ENCODE measurements at regions not wholly inside any gene's neighbourhood (a gene's known extent, or its start where the extent isn't known, plus 50 kb on each side); places are given as distances from the start of the nearest gene placed in this dataset.

DNA sequence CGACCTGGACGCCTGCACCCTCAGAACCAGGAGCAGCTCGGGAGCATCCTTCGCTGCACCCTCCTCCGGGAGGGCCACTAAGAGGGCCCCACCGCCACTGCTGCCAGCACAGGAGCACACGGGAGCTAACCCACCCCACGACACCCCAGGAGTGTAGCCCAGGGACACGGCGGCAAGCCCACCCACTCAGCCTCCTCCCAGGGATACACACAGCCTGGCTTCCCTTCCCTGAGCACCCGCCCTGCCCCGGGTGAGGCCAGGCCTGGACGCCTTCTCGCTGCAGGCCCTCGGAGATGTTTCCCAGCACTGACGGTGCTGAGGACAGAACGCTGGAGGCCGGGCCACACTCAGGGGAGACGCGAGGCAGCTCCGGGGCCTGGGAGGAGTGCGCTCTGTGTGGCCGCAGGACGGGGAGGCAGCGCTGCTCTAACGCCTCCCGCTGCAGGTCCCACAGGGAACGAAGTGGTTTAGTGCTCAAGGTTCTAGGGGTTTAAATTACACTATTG, 190.4 kb downstream of the BRD1 start:
- no peak for DNase-seq (ENCODE audit: low read depth)
- TF ChIP-seq, protein P1, sequence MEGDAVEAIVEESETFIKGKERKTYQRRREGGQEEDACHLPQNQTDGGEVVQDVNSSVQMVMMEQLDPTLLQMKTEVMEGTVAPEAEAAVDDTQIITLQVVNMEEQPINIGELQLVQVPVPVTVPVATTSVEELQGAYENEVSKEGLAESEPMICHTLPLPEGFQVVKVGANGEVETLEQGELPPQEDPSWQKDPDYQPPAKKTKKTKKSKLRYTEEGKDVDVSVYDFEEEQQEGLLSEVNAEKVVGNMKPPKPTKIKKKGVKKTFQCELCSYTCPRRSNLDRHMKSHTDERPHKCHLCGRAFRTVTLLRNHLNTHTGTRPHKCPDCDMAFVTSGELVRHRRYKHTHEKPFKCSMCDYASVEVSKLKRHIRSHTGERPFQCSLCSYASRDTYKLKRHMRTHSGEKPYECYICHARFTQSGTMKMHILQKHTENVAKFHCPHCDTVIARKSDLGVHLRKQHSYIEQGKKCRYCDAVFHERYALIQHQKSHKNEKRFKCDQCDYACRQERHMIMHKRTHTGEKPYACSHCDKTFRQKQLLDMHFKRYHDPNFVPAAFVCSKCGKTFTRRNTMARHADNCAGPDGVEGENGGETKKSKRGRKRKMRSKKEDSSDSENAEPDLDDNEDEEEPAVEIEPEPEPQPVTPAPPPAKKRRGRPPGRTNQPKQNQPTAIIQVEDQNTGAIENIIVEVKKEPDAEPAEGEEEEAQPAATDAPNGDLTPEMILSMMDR (IDR thresholded peaks at IDR 0.05; ENCODE audit: insufficient read depth, low read depth, low read length, missing control alignments), result no peak

DNA sequence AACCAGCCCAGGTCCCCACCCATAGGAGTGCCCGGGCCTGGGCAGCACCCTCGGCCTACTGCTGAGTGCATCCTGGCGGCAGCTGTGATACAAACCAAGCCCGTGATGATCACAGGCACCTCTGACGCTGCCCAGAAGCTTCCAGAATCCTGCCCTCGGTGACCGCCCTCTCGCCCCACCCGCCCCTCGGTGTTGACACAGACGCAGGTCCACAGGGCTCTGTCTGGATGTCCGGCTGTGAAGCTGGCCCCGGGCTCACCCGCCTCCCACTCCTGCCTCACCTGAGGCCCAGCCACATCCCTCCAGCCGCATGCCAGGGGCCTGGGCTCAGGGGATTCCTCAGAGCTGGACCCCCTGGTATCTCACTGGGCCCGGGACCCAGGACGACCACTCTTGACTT, 191.0 kb downstream of the BRD1 start:
- H3K4me3 ChIP-seq (ENCODE audit: low read length), result no peak overlapping the region
- no peak for DNase-seq (ENCODE audit: low read depth)
- TF ChIP-seq, protein P1 (IDR thresholded peaks at IDR 0.05; ENCODE audit: insufficient read depth, low read depth, low read length, missing control alignments), result no peak

More for the DNA sequence above, 190.4 kb downstream of the BRD1 start:
- no peak overlapping the region for H3K4me3 ChIP-seq (ENCODE audit: low read length)

DNA sequence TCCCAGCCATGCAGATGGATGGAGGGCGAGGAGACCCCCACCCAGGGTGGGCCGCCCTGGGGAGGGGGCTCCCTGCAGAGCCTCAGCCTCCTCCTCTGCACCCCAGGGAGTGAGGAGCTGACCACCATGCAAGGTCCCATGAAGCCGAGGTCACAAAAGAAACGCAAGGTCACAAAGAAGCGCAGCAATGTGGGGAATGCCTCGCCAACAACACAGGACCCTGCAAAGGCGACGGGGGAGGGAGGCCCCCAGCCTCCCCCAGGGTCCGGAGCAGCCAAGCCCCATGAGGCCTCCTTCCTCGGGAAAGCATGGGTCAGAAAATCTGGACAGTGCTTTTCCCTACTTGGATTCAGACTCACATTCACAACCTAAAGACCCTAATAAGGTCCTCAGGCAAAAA, 191.5 kb downstream of the BRD1 start:
- no peak overlapping the region for H3K4me3 ChIP-seq (ENCODE audit: low read length)
- TF ChIP-seq, protein P1 (IDR thresholded peaks at IDR 0.05; ENCODE audit: insufficient read depth, low read depth, low read length, missing control alignments), result no peak
- no peak for DNase-seq (ENCODE audit: low read depth)

DNA sequence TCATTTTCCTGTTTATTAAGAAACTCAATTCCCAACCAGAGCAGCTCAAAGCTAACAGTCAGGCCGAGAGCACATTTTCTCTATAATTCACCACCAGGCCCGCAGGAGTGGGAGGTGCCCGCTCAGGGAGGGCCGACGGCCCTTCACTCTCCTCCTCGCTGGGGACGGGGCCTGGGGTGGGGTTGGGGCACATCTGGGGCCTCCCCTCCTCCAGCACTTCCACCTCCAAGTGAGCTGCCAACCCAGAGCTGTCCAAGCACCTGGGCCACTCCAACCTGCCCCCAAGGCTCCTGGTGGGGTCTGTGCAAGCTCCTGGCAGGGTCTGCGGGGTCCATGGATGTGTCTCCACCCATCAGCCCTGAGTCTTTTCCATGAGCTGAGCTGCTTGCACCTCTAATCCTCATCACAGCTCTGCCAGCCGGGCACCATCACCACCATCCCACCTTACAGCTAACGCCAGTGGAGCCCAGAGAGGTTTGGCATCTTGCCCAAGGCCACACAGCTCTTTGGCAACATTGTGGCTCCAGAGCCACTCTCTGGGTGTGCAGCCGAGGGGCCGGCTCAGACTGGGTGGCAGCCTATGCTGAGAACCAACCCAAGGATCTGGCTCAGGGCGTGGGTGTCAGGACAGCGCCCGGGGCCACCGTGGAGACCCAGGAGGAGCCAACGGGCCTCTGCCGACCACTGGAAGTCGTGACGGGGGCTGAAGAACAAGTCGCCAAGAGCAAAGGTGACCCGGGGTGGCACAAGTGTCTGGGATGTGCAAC, 193.5 kb downstream of the BRD1 start:
- no peak overlapping the region for H3K4me3 ChIP-seq (ENCODE audit: low read length)
- TF ChIP-seq, protein P1 (IDR thresholded peaks at IDR 0.05; ENCODE audit: insufficient read depth, low read depth, low read length, missing control alignments), result no peak
- no peak for DNase-seq (ENCODE audit: low read depth)

DNA sequence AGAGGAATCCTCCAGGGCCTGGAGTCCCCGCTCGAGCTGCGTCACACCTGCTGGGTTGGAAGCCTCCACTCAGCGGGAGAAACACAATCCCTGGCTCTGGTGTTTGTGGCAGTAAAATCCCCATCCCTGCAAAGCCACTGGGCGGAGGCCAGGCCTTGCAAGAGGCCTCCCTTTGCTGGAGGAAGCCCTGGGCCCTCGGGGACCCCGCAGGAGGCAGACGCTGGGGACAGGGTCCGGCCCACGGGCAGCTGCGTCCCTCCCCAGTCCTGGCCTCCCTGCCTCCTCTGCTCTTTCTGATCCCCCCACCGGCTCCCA, 194.7 kb downstream of the BRD1 start:
- TF ChIP-seq, protein P1 (IDR thresholded peaks at IDR 0.05; ENCODE audit: insufficient read depth, low read depth, low read length, missing control alignments), result no peak
- H3K4me3 ChIP-seq (ENCODE audit: low read length), result no peak overlapping the region
- DNase-seq (ENCODE audit: low read depth), result no peak

DNA sequence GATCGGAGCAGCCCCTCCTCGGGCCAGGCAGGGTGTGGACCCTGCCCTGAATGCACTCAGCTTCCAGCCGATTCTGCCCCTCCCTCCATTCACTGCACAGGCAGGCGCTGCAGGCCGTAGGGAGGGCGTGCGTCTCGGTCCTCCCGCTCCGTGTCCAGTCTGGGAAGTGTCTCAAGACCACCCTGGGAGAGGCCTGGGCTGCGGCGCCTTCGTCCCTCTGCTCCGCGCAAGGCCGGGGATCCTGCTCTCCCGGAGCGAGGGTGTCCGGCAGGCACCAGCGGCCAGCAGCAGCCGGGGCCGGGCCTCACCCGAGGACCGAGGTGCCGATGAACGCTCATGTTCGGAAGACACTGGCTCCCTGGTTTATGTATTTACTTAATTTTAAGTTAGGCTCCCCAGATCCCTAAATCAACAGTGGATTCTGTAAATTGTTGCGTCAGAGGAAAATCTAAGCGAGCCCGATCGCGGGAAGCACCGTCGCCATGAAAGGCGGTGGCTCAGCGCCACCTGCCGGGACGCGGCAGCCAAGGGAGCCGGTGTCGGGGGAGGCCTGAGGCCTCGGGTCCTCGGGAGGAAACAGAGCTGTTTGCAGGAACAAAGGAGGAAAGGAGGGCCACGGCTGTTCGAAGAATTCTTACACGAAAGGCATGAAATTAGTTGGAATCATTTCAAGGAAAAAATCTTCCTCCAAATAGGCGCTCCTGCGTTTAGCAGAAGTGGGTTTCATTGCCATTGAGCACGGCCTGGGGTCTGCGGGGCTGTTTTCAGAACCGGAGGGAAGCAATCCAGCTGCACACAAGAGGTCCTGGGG, 195.3 kb downstream of the BRD1 start:
- TF ChIP-seq, protein P1 (IDR thresholded peaks at IDR 0.05; ENCODE audit: insufficient read depth, low read depth, low read length, missing control alignments), result peak; percentile 45
- DNase-seq (ENCODE audit: low read depth), result peak; percentile 18
- H3K4me3 ChIP-seq (ENCODE audit: low read length), result no peak overlapping the region

Measured in epithelial cell of esophagus (primary cell).